Epithelial cell of proximal tubule (primary cell): ENCODE measurements at regions not wholly inside any gene's neighbourhood (a gene's known extent, or its start where the extent isn't known, plus 50 kb on each side); places are given as distances from the start of the nearest gene placed in this dataset.

Experiments
- DNase-seq: peaks from one replicate; pipeline ENCODE4 v3.0.0-alpha.2; 2011; ENCODE audit warnings: low read depth
- H3K4me3 ChIP-seq: 2 replicates; pipeline ENCODE4 v1.5.1; 2011; ENCODE audit warnings: low read depth, mild to moderate bottlenecking, low read length
- TF ChIP-seq, protein P1 (sequence below): conservative IDR thresholded peaks from 2 replicates; pipeline ENCODE4 v1.5.1; 2012; ENCODE audit warnings: low read depth, mild to moderate bottlenecking, low read length

DNA sequence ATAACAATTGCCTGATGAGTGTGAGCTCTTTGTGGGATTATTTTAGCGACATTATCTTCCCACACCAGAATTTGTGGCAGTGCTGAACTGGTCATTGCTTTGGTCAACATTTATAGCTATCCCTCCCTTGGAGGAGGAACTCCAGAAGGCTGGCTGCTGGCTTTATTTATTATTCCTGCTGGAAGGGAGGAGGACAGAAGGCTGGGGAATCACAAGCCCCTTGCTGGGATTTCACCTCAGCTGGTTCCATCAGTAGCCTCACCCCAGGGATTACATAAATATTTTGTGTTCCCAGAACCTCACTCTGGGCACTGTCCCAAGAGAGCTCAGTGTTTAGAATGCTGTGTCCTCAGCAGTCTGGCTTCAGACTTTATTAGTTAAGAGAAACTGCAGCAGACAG lies 102.8 kb upstream of the C1orf21 start:
- TF ChIP-seq, protein P1, sequence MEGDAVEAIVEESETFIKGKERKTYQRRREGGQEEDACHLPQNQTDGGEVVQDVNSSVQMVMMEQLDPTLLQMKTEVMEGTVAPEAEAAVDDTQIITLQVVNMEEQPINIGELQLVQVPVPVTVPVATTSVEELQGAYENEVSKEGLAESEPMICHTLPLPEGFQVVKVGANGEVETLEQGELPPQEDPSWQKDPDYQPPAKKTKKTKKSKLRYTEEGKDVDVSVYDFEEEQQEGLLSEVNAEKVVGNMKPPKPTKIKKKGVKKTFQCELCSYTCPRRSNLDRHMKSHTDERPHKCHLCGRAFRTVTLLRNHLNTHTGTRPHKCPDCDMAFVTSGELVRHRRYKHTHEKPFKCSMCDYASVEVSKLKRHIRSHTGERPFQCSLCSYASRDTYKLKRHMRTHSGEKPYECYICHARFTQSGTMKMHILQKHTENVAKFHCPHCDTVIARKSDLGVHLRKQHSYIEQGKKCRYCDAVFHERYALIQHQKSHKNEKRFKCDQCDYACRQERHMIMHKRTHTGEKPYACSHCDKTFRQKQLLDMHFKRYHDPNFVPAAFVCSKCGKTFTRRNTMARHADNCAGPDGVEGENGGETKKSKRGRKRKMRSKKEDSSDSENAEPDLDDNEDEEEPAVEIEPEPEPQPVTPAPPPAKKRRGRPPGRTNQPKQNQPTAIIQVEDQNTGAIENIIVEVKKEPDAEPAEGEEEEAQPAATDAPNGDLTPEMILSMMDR: no peak
- H3K4me3 ChIP-seq: no peak overlapping the region
- no peak for DNase-seq

DNA sequence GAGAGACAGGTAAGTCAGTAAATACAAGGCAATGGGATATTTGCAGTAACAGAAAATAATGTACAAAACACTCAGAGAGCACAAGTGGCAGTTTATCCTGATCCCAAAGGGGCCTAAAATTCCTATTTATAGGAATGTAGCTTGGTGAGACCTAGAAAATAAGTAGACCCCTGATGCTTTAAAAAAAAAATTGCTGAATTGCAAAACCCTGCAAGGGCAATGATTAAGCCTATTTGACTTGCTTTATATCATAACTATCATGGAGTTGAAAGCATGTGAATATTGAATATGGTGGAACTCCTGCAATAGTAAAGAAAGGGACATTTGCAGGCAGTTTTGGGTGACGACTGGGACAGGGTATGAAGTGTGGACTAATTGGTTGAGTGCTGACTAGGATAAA lies 101.9 kb upstream of the C1orf21 start:
- TF ChIP-seq, protein P1: no peak
- H3K4me3 ChIP-seq: no peak overlapping the region
- no peak for DNase-seq

DNA sequence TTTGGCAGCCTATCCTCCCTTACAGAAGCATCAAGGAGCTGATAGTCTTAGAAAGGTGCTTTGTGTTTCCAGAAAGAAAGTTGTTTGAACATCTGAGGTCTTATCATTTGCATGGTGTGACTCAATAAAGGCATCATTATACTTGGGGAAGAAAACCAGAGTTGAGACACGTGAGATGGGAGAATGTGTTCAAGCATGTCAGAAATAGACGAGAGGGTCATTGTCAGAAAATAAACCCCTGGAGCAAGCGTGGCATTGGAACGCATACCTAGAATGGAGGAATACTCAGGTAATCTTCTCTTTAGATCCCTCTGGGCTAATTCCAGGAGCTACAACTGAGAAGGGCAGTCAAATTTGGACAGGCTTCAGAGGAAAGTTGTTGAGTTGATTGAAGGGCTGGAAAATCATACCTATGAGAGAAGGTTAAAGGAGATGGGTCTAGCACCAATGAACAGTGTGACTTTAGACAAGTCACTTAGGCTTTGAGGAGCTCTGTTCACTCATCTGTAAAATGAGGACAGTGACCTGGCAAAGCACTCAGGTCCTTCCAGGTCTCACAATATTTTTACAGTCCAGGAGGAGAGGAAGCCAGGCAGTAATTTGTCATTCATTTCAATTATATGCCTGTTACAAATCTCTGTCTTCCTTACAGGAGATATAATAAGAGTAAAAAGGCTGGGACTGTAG lies 101.3 kb upstream of the C1orf21 start:
- DNase-seq: no peak
- TF ChIP-seq, protein P1: no peak

DNA sequence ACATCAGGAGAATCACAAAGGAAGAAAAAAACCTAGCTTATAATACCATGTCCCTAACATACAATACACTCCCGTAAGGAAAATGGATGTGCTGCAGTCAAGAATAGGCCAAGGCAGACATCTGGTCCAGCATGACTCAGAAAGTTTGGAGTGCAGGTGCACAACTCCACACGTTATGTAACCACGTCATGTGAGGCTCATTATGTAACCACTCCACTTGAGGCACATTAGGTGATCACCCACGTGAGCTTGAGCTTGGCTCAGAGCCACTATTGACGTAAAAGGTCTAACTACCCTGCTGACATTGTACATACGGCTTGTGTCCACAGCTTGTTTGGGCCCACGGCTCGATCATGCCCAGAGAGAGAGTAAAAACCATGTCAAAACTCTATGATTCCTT lies 99.8 kb upstream of the C1orf21 start:
- no peak overlapping the region for H3K4me3 ChIP-seq
- no peak for DNase-seq
- TF ChIP-seq, protein P1: no peak

More for the DNA sequence above, 101.3 kb upstream of the C1orf21 start:
- no peak overlapping the region for H3K4me3 ChIP-seq

DNA sequence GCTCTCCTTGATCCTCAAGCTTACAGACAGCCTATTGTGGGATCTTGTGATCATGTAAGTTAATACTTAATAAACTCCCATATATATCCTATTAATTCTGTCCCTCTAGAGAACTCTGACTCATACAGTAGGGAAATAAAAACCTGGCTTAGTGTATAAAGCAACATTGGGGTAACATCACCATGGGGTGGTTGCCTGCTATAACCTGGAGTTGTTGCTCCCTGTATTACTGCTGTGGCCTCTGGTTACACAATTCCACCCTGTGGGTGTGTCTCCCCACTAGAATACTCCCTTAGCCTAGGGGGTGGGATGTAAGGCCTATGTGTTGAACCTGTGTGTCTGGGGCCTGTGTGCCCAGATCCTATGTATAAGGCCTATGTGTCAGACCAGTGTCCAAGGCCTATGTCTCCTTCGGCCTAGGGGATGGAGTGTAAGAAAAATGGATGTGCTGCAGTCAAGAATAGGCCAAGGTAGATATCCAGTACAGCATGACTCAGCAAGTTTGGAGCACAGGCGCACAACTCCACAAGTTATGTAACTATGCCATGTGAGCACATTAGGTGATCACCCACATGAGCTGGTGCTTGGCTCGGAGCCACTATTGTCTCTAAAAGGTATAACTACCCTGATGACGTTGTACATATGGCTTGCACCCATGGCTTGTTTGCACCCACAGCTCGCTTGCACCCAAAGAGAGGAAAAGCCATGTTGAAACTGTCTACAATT lies 96.8 kb upstream of the C1orf21 start:
- no peak for DNase-seq
- TF ChIP-seq, protein P1: no peak
- H3K4me3 ChIP-seq: no peak overlapping the region

DNA sequence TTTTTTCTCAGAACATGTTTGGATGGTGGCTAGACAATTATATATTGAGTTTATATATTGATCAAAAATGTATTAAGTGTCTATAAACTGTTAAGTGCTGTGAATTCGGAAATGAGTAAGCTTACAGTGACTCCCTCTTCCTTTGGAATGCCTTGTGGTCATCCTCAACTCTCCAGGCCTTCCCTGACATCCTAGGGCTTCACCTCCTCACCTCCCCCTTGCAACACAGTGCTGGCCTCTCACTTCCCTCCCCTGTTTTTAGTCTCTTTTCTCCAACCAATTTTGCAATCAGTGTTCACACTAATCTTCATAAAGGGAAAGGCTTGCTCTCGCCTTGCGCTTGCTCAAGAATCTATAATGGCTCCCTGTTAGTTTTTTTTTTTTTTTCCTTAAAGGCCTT lies 95.1 kb upstream of the C1orf21 start:
- TF ChIP-seq, protein P1: no peak
- DNase-seq: no peak
- H3K4me3 ChIP-seq: no peak overlapping the region

DNA sequence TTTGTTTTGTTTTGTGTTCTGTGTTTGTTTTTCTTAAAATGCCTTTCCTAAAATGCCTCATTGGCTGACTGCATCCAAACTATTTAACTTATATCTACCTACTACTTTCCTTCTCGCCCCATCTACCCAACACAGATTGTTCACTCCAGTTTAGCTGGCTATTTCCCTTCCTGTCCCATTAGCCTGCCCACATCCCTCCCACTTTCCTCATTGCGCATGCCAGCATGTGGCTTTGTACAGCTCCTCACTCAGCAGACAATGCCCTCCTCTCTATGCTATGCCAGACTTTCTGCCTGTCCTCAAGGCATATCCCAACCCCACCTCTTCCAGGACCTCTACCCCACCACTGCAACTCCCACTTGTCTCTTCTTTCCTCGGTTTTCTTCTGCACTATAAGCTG lies 94.7 kb upstream of the C1orf21 start:
- TF ChIP-seq, protein P1: no peak
- no peak overlapping the region for H3K4me3 ChIP-seq
- no peak for DNase-seq
